Astrocyte (in vitro differentiated cells and primary cell): ENCODE measurements at regions not wholly inside any gene's neighbourhood (a gene's known extent, or its start where the extent isn't known, plus 50 kb on each side); places are given as distances from the start of the nearest gene placed in this dataset.
"Not testable (repeated sequence)": the region's sequence is repeated elsewhere in the genome, so short reads cannot be mapped to it uniquely, and the experiment has no call there.

ENCODE experiments used
- DNase-seq: peaks from one replicate; pipeline ENCODE4 v3.0.0-alpha.2; 2010; ENCODE audit warnings: low read depth
- FAIRE-seq: peaks from 2 replicates; lab custom pipeline; 2011; peaks lifted over from hg19 to GRCh38; lab: Jason Lieb, UNC
- H2AFZ ChIP-seq: 2 replicates; pipeline ENCODE4 v1.6.0; 2012; ENCODE audit warnings: low read depth, low read length, inconsistent platforms
- H3K27ac ChIP-seq: 2 replicates; pipeline ENCODE4 v1.5.1; 2011; ENCODE audit warnings: low read depth, low read length, inconsistent platforms
- H3K27me3 ChIP-seq: 2 replicates; pipeline ENCODE4 v1.6.0; 2011; ENCODE audit warnings: low read length, inconsistent platforms; ENCODE audit not compliant: insufficient read depth
- H3K36me3 ChIP-seq: 2 replicates; pipeline ENCODE4 v1.5.1; 2011; ENCODE audit warnings: low read length, inconsistent platforms; ENCODE audit not compliant: insufficient read depth
- H3K4me1 ChIP-seq: 2 replicates; pipeline ENCODE4 v1.5.1; 2011; ENCODE audit warnings: low read length, inconsistent platforms; ENCODE audit not compliant: insufficient read depth
- H3K4me2 ChIP-seq: 2 replicates; pipeline ENCODE4 v1.6.0; 2012; ENCODE audit warnings: low read length, inconsistent platforms
- H3K4me3 ChIP-seq: 2 replicates; pipeline ENCODE4 v1.5.1; 2011; ENCODE audit warnings: low read depth, mild to moderate bottlenecking, low read length, inconsistent platforms; ENCODE audit not compliant: insufficient read depth
- H3K79me2 ChIP-seq: 2 replicates; pipeline ENCODE4 v1.6.0; 2012; ENCODE audit warnings: mild to moderate bottlenecking, low read length, inconsistent platforms; ENCODE audit not compliant: insufficient read depth
- H3K9ac ChIP-seq: 2 replicates; pipeline ENCODE4 v1.6.0; 2012; ENCODE audit warnings: mild to moderate bottlenecking, low read length, inconsistent platforms
- H3K9me3 ChIP-seq: 2 replicates; pipeline ENCODE4 v1.5.1; 2012; ENCODE audit warnings: low read depth, mild to moderate bottlenecking, low read length, inconsistent platforms; ENCODE audit not compliant: insufficient read depth
- H4K20me1 ChIP-seq: 2 replicates; pipeline ENCODE4 v1.6.0; 2012; ENCODE audit warnings: low read length, inconsistent platforms; ENCODE audit not compliant: insufficient read depth
- H3K27ac Mint-ChIP-seq: one replicate; pipeline ENCODE4 v1.8.0; 2021; ENCODE audit warnings: mild to moderate bottlenecking, mixed read lengths; ENCODE audit not compliant: unreplicated experiment
- H3K27me3 Mint-ChIP-seq: one replicate; pipeline ENCODE4 v1.8.0; 2021; ENCODE audit warnings: low read depth, mixed read lengths; ENCODE audit not compliant: unreplicated experiment
- H3K36me3 Mint-ChIP-seq: one replicate; pipeline ENCODE4 v1.8.0; 2021; ENCODE audit warnings: low read depth, mixed read lengths; ENCODE audit not compliant: unreplicated experiment
- H3K4me1 Mint-ChIP-seq: one replicate; pipeline ENCODE4 v1.8.0; 2021; ENCODE audit warnings: low read depth, mixed read lengths; ENCODE audit not compliant: unreplicated experiment
- H3K4me3 Mint-ChIP-seq: one replicate; pipeline ENCODE4 v1.8.0; 2021; ENCODE audit warnings: mild to moderate bottlenecking, moderate library complexity, mixed read lengths; ENCODE audit not compliant: unreplicated experiment
- H3K9me3 Mint-ChIP-seq: one replicate; pipeline ENCODE4 v1.8.0; 2021; ENCODE audit warnings: mild to moderate bottlenecking, mixed read lengths; ENCODE audit not compliant: unreplicated experiment
- EZH2 ChIP-seq: IDR thresholded peaks from 2 replicates; pipeline ENCODE4 v1.6.1; 2012; ENCODE audit warnings: mild to moderate bottlenecking, low read length, inconsistent platforms; ENCODE audit not compliant: insufficient read depth
- TF ChIP-seq, protein P1 (sequence below): IDR thresholded peaks from 2 replicates; pipeline ENCODE4 v1.5.1; 2011; ENCODE audit warnings: low read depth, mild to moderate bottlenecking, inconsistent platforms, low read length, moderate library complexity; ENCODE audit not compliant: insufficient read depth

- no peaks in the 10 kb centered on the region for H3K4me1 Mint-ChIP-seq
- TF ChIP-seq, protein P1, sequence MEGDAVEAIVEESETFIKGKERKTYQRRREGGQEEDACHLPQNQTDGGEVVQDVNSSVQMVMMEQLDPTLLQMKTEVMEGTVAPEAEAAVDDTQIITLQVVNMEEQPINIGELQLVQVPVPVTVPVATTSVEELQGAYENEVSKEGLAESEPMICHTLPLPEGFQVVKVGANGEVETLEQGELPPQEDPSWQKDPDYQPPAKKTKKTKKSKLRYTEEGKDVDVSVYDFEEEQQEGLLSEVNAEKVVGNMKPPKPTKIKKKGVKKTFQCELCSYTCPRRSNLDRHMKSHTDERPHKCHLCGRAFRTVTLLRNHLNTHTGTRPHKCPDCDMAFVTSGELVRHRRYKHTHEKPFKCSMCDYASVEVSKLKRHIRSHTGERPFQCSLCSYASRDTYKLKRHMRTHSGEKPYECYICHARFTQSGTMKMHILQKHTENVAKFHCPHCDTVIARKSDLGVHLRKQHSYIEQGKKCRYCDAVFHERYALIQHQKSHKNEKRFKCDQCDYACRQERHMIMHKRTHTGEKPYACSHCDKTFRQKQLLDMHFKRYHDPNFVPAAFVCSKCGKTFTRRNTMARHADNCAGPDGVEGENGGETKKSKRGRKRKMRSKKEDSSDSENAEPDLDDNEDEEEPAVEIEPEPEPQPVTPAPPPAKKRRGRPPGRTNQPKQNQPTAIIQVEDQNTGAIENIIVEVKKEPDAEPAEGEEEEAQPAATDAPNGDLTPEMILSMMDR, result no peak
- TF ChIP-seq EZH2, result no peak
- no peaks in the 10 kb centered on the region for H3K27me3 Mint-ChIP-seq
- Histone ChIP-seq H3K79me2 (no peaks in the 10 kb centered on the region), H3K27me3 (no peaks in the 10 kb centered on the region), H3K36me3 (no peaks in the 10 kb centered on the region), H3K9ac (no peak overlapping the region), H4K20me1 (no peaks in the 10 kb centered on the region), H3K9me3 (no peaks in the 10 kb centered on the region), H3K4me3 (no peak overlapping the region), H3K4me2 (no peak overlapping the region), H3K4me1 (no peaks in the 10 kb centered on the region), H2AFZ (no peak overlapping the region), H3K27ac (no peak overlapping the region)
- DNase-seq (no peak), FAIRE-seq (no peak)
- no peaks in the 10 kb centered on the region for H3K36me3 Mint-ChIP-seq
- no peak overlapping the region for H3K27ac Mint-ChIP-seq
- H3K9me3 Mint-ChIP-seq, result peaks cover 14% of the 10 kb centered on the region
- no peak overlapping the region for H3K4me3 Mint-ChIP-seq
These were observed 307.7 kb upstream of the DEFB115 start for GRCh38 chr20:30949761-30950160.

DNA sequence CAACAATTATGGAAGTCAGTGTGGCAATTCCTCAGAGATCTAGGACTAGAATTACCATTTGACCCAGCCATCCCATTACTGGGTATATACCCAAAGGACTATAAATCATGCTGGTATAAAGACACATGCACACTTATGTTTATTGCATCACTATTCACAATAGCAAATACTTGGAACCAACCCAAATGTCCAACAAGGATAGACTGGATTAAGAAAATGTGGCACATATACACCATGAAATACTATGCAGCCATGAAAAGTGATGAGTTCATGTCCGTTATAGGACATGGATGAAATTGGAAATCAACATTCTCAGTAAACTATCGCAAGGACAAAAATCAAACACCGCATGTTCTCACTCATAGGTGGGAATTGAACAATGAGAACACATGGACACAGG lies 306.4 kb upstream of the DEFB115 start:
- not testable (repeated sequence) for H3K36me3 ChIP-seq, H3K27me3 ChIP-seq, H3K27ac Mint-ChIP-seq, H3K4me3 Mint-ChIP-seq, H3K4me1 Mint-ChIP-seq, H3K9ac ChIP-seq, DNase-seq, H3K4me1 ChIP-seq, H4K20me1 ChIP-seq, H3K27me3 Mint-ChIP-seq, H3K27ac ChIP-seq, FAIRE-seq, H3K36me3 Mint-ChIP-seq, H3K9me3 ChIP-seq, H3K4me3 ChIP-seq, H3K79me2 ChIP-seq, H3K4me2 ChIP-seq, H2AFZ ChIP-seq
- H3K9me3 Mint-ChIP-seq, result peaks cover 14% of the 10 kb centered on the region

DNA sequence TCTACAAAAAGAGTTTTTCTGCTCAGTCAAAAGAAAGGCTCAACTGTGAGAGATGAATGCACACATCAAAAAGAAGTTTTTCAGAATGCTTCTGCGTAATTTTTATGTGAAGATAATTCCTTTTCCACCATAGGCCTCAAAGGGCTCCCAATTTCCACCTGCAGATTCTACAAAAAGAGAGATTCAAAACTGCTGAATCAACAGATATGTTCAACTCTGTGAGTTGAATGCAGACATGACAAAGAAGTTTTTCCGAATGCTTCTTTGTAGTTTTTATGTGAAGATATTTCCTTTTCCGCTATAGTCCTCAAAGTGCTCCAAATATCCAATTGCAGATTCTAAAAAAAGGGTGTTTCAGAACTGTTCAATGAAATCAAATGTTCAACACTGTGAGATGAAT lies 300.8 kb upstream of the DEFB115 start:
- H3K27ac ChIP-seq, FAIRE-seq: not testable (repeated sequence)
- peaks cover 20% of the 10 kb centered on the region for H3K9me3 Mint-ChIP-seq

DNA sequence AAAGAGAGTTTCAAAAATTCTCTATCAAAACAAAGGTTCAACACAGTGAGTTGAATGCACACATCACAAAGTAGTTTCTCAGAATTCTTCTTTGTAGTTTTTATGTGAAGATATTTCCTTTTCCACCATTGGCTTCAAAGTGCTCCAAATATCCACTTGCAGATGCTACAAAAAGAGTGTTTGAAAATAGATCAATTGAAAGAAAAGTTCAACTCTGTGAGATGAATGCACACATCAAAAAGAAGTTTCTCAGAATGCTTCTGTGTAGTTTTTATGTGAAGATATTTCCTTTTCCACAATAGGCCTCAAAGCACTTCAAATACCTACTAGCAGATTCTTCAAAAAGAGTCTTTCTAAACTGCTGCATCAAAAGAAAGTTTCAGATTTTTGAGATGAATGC lies 298.3 kb upstream of the DEFB115 start:
- not testable (repeated sequence) for H3K36me3 Mint-ChIP-seq, H3K79me2 ChIP-seq, H3K9me3 ChIP-seq, H3K27ac ChIP-seq, H3K4me1 ChIP-seq, H3K4me1 Mint-ChIP-seq, H4K20me1 ChIP-seq, H2AFZ ChIP-seq, H3K9ac ChIP-seq, H3K36me3 ChIP-seq, H3K4me3 ChIP-seq, H3K27me3 Mint-ChIP-seq, H3K4me3 Mint-ChIP-seq, H3K27me3 ChIP-seq, DNase-seq, FAIRE-seq, H3K4me2 ChIP-seq, H3K27ac Mint-ChIP-seq
- H3K9me3 Mint-ChIP-seq, result peaks cover 17% of the 10 kb centered on the region

More for the DNA sequence above, 300.8 kb upstream of the DEFB115 start:
- not testable (repeated sequence) for H3K4me3 ChIP-seq, H4K20me1 ChIP-seq, H3K36me3 ChIP-seq, H3K4me2 ChIP-seq, H3K9me3 ChIP-seq, H3K4me1 Mint-ChIP-seq, H3K79me2 ChIP-seq, H3K9ac ChIP-seq, H3K27me3 ChIP-seq, DNase-seq, H3K36me3 Mint-ChIP-seq, H2AFZ ChIP-seq, H3K27me3 Mint-ChIP-seq, H3K4me3 Mint-ChIP-seq, H3K4me1 ChIP-seq, H3K27ac Mint-ChIP-seq
